Mesendoderm (in vitro differentiated cells): ENCODE measurements at regions not wholly inside any gene's neighbourhood (a gene's known extent, or its start where the extent isn't known, plus 50 kb on each side); places are given as distances from the start of the nearest gene placed in this dataset.
A peak's percentile ranks its signal among the peaks of the same experiment; 100 is the strongest.

Source experiments
- DNase-seq: peaks from one replicate; pipeline ENCODE4 v3.0.0; 2013
- H2AK5ac ChIP-seq: 2 replicates; pipeline ENCODE4 v1.6.1; 2013; ENCODE audit warnings: low read length, inconsistent platforms
- H2BK120ac ChIP-seq: 2 replicates; pipeline ENCODE4 v1.6.1; 2013; ENCODE audit warnings: low read depth, mild to moderate bottlenecking, low read length, moderate library complexity, mixed read lengths
- H2BK15ac ChIP-seq: replicated peaks from 2 replicates; pipeline ENCODE4 v1.6.1; 2013; ENCODE audit warnings: low read depth, mild to moderate bottlenecking, moderate library complexity
- H2BK5ac ChIP-seq: 2 replicates; pipeline ENCODE4 v1.6.1; 2013; ENCODE audit warnings: low read length, inconsistent platforms
- H3K18ac ChIP-seq: 2 replicates; pipeline ENCODE4 v1.6.1; 2013; ENCODE audit warnings: mild to moderate bottlenecking, low read length, mixed read lengths
- H3K23ac ChIP-seq: one replicate; pipeline ENCODE4 v1.6.1; 2013; ENCODE audit warnings: low read length
- H3K27ac ChIP-seq: 2 replicates; pipeline ENCODE4 v1.5.1; 2013; ENCODE audit warnings: low read depth, mild to moderate bottlenecking, inconsistent platforms, low read length, moderate library complexity
- H3K27me3 ChIP-seq: 2 replicates; pipeline ENCODE4 v1.6.1; 2013; ENCODE audit warnings: low read length, control low read depth, mild to moderate bottlenecking, inconsistent platforms; ENCODE audit not compliant: insufficient read depth, poor library complexity
- H3K36me3 ChIP-seq: 2 replicates; pipeline ENCODE4 v1.6.1; 2013; ENCODE audit warnings: low read length, inconsistent platforms; ENCODE audit not compliant: control insufficient read depth, insufficient read depth
- H3K4ac ChIP-seq: one replicate; pipeline ENCODE4 v1.6.1; 2013; ENCODE audit warnings: low read depth, mild to moderate bottlenecking, low read length, moderate library complexity
- H3K4me1 ChIP-seq: 2 replicates; pipeline ENCODE4 v1.6.1; 2013; ENCODE audit warnings: low read depth, low read length, inconsistent platforms; ENCODE audit not compliant: control insufficient read depth
- H3K4me2 ChIP-seq: 2 replicates; pipeline ENCODE4 v1.6.1; 2013; ENCODE audit warnings: low read length
- H3K4me3 ChIP-seq: 2 replicates; pipeline ENCODE4 v1.5.1; 2013; ENCODE audit warnings: mild to moderate bottlenecking, low read length
- H3K56ac ChIP-seq: one replicate; pipeline ENCODE4 v1.6.1; 2013; ENCODE audit warnings: low read length
- H3K79me1 ChIP-seq: 2 replicates; pipeline ENCODE4 v1.6.1; 2013; ENCODE audit warnings: low read length, inconsistent platforms
- H3K79me2 ChIP-seq: 2 replicates; pipeline ENCODE4 v1.6.1; 2013; ENCODE audit warnings: mild to moderate bottlenecking, low read length; ENCODE audit not compliant: control insufficient read depth, insufficient read depth
- H3K9ac ChIP-seq: 2 replicates; pipeline ENCODE4 v1.6.1; 2013; ENCODE audit warnings: low read length, inconsistent platforms
- H4K5ac ChIP-seq: one replicate; pipeline ENCODE4 v1.6.1; 2013; ENCODE audit warnings: low read length
- H4K8ac ChIP-seq: one replicate; pipeline ENCODE4 v1.6.1; 2013; ENCODE audit warnings: low read depth, mild to moderate bottlenecking, control low read depth, low read length, moderate library complexity
- WGBS: extraction: QIAGEN DNeasy Blood & Tissue Kit; methylation state at CpG from one replicate; pipeline ENCODE4 v1.1.7; 2013; ENCODE audit warnings: low lambda C conversion rate, missing lambda C conversion rate; ENCODE audit not compliant: insufficient coverage; ENCODE audit errors: extremely low coverage; 5-methylcytosine and 5-hydroxymethylcytosine counted together

DNA sequence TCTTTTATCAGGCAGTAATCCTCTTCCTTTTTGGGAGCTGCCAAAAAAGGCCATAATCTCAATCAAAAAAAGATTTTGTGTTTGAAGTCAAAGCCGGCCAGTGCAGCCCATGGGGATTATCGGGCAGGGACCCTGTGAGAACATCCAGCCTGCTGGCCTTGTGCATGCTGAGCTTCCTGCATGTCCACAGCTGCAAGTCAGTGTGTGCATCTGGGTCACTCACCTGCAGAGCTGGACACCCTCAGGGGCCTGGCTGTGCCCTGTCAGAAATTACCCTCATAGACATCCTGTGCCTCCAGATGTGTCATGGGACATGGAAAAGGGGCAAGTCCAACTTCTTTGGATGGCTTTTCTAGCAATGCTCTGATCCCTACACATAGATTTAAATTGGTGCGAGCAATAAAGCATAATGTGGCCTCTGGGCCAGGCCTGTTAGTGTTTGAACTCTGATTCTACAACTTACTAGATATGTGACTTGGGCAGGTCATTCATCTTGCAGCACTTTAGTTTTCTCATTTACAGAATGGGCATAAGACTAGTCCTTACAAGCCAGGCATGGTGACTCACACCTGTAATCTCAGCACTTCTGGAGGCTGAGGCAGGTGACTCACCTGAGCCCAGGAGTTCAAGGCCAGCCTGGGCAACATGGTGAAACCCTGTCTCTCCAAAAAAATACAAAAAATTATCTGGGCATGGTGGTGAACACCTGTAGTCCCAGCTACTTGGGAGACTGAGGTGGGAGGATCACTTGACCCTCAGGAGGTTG, 81.6 kb upstream of the LARGE1 start:
- H2BK15ac ChIP-seq: no peak overlapping the region
- H3K56ac ChIP-seq: no peak overlapping the region
- no peak overlapping the region for H4K8ac ChIP-seq
- H3K18ac ChIP-seq: no peak overlapping the region
- H2AK5ac ChIP-seq: no peak overlapping the region
- no peaks in the 10 kb centered on the region for H3K27me3 ChIP-seq
- H3K4me3 ChIP-seq: no peak overlapping the region
- H3K4ac ChIP-seq: no peak overlapping the region
- H3K4me1 ChIP-seq: no peaks in the 10 kb centered on the region
- H4K5ac ChIP-seq: no peak overlapping the region
- H3K36me3 ChIP-seq: no peaks in the 10 kb centered on the region
- DNase-seq: no peak
- no peaks in the 10 kb centered on the region for H3K79me1 ChIP-seq
- H3K23ac ChIP-seq: no peak overlapping the region
- no CpG with 5 or more reads among the region's 3 CpGs for WGBS
- H3K9ac ChIP-seq: no peak overlapping the region
- H3K79me2 ChIP-seq: no peaks in the 10 kb centered on the region
- no peak overlapping the region for H2BK120ac ChIP-seq
- no peak overlapping the region for H2BK5ac ChIP-seq
- H3K27ac ChIP-seq: no peak overlapping the region
- H3K4me2 ChIP-seq: no peak overlapping the region

DNA sequence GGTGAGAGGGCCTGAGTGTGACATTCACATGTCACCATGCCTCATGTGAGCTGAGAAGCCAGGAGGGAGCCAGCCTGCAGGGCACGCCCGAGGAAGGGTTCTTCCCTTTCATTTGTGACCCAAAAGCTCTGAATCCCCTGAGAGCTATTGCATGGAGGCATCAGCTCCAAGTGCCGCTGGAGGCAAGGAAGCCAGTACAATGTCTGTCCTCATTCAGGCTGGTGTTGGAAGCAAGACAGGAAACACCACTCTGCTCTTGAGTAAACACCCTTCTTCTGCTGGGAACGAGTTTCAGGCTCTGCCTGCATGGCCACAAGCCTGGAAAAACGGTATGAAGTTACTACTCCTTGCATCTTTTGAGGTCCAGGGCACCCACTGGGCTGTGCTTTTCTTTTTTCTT, 83.8 kb upstream of the LARGE1 start:
- H4K8ac ChIP-seq: no peak overlapping the region
- H3K56ac ChIP-seq: no peak overlapping the region
- H3K23ac ChIP-seq: no peak overlapping the region
- H3K27me3 ChIP-seq: no peaks in the 10 kb centered on the region
- no peak overlapping the region for H3K4ac ChIP-seq
- no peaks in the 10 kb centered on the region for H3K36me3 ChIP-seq
- H3K27ac ChIP-seq: no peak overlapping the region
- no peaks in the 10 kb centered on the region for H3K79me1 ChIP-seq
- H2BK120ac ChIP-seq: no peak overlapping the region
- H3K79me2 ChIP-seq: no peaks in the 10 kb centered on the region
- no CpG with 5 or more reads among the region's 5 CpGs for WGBS
- H2AK5ac ChIP-seq: no peak overlapping the region
- no peak overlapping the region for H2BK5ac ChIP-seq
- no peak for DNase-seq
- no peak overlapping the region for H3K4me3 ChIP-seq
- no peak overlapping the region for H2BK15ac ChIP-seq
- no peak overlapping the region for H3K9ac ChIP-seq
- no peaks in the 10 kb centered on the region for H3K4me1 ChIP-seq
- H3K4me2 ChIP-seq: no peak overlapping the region
- H3K18ac ChIP-seq: no peak overlapping the region
- no peak overlapping the region for H4K5ac ChIP-seq

DNA sequence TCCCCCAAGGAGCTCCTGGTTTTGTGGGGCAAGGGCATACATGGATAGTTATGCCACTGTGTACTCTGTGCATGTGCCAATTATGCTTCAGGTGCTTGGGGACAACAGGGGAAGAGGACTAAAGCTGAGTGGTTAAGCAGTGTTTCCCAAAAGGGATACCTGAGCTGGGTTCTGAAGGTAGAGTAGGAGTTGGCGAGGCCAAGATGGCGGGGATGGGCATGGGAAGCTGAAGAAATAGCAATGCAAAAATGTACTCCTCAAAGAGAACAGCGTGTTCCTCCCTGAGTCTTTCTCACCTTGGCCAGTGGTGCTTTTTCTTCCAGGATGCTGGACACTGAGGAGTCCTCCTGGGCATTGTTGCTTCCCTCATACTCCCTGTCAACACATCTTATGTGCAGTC, 90.0 kb upstream of the LARGE1 start:
- Histone ChIP-seq H3K4me2 (no peak overlapping the region), H3K27ac (no peak overlapping the region), H3K56ac (no peak overlapping the region), H3K18ac (no peak overlapping the region), H3K4me3 (no peak overlapping the region), H3K23ac (no peak overlapping the region), H2BK120ac (no peak overlapping the region), H4K8ac (no peak overlapping the region), H3K79me2 (no peaks in the 10 kb centered on the region), H2BK5ac (no peak overlapping the region), H3K4me1 (no peaks in the 10 kb centered on the region), H3K27me3 (no peaks in the 10 kb centered on the region), H3K4ac (no peak overlapping the region), H4K5ac (no peak overlapping the region), H2AK5ac (no peak overlapping the region), H3K36me3 (no peaks in the 10 kb centered on the region), H2BK15ac (no peak overlapping the region), H3K9ac (no peak overlapping the region), H3K79me1 (no peaks in the 10 kb centered on the region)
- DNase-seq: no peak
- no CpG with 5 or more reads among the region's 3 CpGs for WGBS

DNA sequence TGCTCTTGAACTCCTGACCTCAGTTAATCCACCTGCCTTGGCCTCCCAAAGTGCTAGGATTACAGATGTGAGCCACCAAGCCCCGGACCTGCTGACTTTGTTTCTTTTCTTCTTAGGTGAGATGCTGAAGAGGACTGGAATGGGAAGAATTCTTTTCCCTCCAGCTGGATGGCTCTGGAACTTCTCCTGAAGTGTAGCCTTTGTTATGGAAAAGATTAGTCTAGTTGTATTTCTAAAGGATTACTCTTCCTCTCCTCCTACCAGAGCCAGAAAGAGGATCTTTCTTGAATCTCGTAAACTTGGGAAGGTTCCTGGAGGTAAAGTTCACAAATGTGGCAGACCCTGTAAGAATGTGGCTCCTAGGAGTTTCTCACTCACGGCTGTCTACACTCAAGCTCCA, 95.4 kb upstream of the LARGE1 start:
- DNase-seq: no peak
- no peak overlapping the region for H3K4ac ChIP-seq
- H3K18ac ChIP-seq: no peak overlapping the region
- no CpG with 5 or more reads among the region's 3 CpGs for WGBS
- no peak overlapping the region for H2AK5ac ChIP-seq
- no peaks in the 10 kb centered on the region for H3K79me1 ChIP-seq
- no peak overlapping the region for H2BK120ac ChIP-seq
- no peaks in the 10 kb centered on the region for H3K36me3 ChIP-seq
- H3K4me2 ChIP-seq: no peak overlapping the region
- no peak overlapping the region for H3K9ac ChIP-seq
- H4K8ac ChIP-seq: no peak overlapping the region
- H2BK5ac ChIP-seq: no peak overlapping the region
- H3K56ac ChIP-seq: no peak overlapping the region
- H3K79me2 ChIP-seq: no peaks in the 10 kb centered on the region
- H3K27ac ChIP-seq: no peak overlapping the region
- no peak overlapping the region for H4K5ac ChIP-seq
- H3K27me3 ChIP-seq: no peaks in the 10 kb centered on the region
- no peak overlapping the region for H2BK15ac ChIP-seq
- no peaks in the 10 kb centered on the region for H3K4me1 ChIP-seq
- H3K23ac ChIP-seq: no peak overlapping the region
- no peak overlapping the region for H3K4me3 ChIP-seq

DNA sequence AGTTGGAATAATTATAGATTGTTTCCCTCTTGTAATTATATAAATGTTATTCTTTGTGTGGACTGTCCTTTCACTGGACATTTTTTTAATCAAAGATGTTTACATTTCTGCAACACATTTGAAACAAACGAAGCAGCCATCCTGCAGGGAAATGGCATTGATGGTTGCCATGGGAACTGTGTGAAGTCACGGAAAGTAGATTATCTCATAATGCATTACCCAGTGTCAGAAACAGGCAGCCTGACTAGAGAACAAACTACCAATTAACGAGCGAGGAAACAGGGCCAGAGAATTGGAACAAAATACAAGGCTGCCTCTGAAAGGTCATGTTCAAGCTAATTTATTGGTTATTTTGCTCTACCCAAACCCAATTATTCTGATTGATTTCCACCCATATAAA, 96.9 kb upstream of the LARGE1 start:
- Histone ChIP-seq H3K79me2 (no peaks in the 10 kb centered on the region), H3K9ac (no peak overlapping the region), H2BK15ac (no peak overlapping the region), H2BK120ac (no peak overlapping the region), H3K27me3 (no peaks in the 10 kb centered on the region), H4K8ac (no peak overlapping the region), H2BK5ac (no peak overlapping the region), H4K5ac (no peak overlapping the region), H3K27ac (no peak overlapping the region), H3K4me2 (no peak overlapping the region), H3K23ac (no peak overlapping the region), H3K56ac (no peak overlapping the region), H3K4ac (no peak overlapping the region), H2AK5ac (no peak overlapping the region), H3K4me1 (no peaks in the 10 kb centered on the region), H3K79me1 (no peaks in the 10 kb centered on the region), H3K36me3 (no peaks in the 10 kb centered on the region), H3K18ac (no peak overlapping the region), H3K4me3 (no peak overlapping the region)
- WGBS: no CpG with 5 or more reads among the region's 4 CpGs
- peak; percentile 25 for DNase-seq
